Type B pancreatic cell (in vitro differentiated cells): ENCODE measurements at regions not wholly inside any gene's neighbourhood (a gene's known extent, or its start where the extent isn't known, plus 50 kb on each side); places are given as distances from the start of the nearest gene placed in this dataset.

ENCODE experiments used
- DNase-seq: peaks from one replicate; pipeline ENCODE4 v3.0.0; 2021; ENCODE audit warnings: mixed read lengths; ENCODE audit not compliant: unreplicated experiment; ENCODE audit errors: extremely low spot score
- H3K27ac Mint-ChIP-seq: 2 replicates; pipeline ENCODE4 v1.8.0; 2021; ENCODE audit warnings: mild to moderate bottlenecking, mixed read lengths
- H3K27me3 Mint-ChIP-seq: 2 replicates; pipeline ENCODE4 v1.8.0; 2021; ENCODE audit warnings: mixed read lengths
- H3K36me3 Mint-ChIP-seq: 2 replicates; pipeline ENCODE4 v1.8.0; 2021; ENCODE audit warnings: mixed read lengths
- H3K4me1 Mint-ChIP-seq: one replicate; pipeline ENCODE4 v1.8.0; 2021; ENCODE audit warnings: mixed read lengths; ENCODE audit not compliant: unreplicated experiment
- H3K4me3 Mint-ChIP-seq: 2 replicates; pipeline ENCODE4 v1.8.0; 2021; ENCODE audit warnings: mild to moderate bottlenecking, mixed read lengths
- H3K9me3 Mint-ChIP-seq: 2 replicates; pipeline ENCODE4 v1.8.0; 2021; ENCODE audit warnings: mixed read lengths
- TF ChIP-seq, protein P1 (sequence below): fragments of 200-600 bp; sonication (generic); conservative IDR thresholded peaks from 2 replicates; pipeline ENCODE4 v1.5.0; 2021; ENCODE audit warnings: antibody characterized with exemption, mild to moderate bottlenecking

GRCh38 chr3:191997579-191998268 is 536.8 kb downstream of the PYDC2 start:
- H3K27me3 Mint-ChIP-seq: no peaks in the 10 kb centered on the region
- peaks cover 14% of the 10 kb centered on the region for H3K9me3 Mint-ChIP-seq

DNA sequence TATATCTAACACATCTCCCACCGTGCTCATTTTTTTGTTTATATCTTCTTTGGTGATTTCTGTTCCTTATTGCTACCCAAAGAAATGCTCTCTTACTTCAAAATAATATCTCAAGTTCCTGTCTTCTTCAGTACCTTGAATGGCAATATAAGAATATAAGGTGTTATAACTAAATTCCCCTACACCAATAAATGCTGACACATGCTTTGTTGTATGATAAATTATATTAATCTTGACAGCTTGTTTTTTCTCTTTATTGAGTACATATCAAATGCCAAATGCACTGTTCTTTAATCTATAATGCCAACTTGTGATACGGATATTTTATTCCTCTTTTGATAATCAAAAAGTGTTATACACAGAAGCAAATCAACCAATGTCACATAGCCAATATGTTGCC is 540.3 kb downstream of the PYDC2 start:
- Mint-ChIP-seq H3K4me1 (peaks cover 10% of the 10 kb centered on the region), H3K9me3 (peaks cover 4% of the 10 kb centered on the region), H3K36me3 (no peaks in the 10 kb centered on the region), H3K27me3 (no peaks in the 10 kb centered on the region), H3K27ac (no peak overlapping the region), H3K4me3 (no peak overlapping the region)
- no peak for DNase-seq
- TF ChIP-seq, protein P1, sequence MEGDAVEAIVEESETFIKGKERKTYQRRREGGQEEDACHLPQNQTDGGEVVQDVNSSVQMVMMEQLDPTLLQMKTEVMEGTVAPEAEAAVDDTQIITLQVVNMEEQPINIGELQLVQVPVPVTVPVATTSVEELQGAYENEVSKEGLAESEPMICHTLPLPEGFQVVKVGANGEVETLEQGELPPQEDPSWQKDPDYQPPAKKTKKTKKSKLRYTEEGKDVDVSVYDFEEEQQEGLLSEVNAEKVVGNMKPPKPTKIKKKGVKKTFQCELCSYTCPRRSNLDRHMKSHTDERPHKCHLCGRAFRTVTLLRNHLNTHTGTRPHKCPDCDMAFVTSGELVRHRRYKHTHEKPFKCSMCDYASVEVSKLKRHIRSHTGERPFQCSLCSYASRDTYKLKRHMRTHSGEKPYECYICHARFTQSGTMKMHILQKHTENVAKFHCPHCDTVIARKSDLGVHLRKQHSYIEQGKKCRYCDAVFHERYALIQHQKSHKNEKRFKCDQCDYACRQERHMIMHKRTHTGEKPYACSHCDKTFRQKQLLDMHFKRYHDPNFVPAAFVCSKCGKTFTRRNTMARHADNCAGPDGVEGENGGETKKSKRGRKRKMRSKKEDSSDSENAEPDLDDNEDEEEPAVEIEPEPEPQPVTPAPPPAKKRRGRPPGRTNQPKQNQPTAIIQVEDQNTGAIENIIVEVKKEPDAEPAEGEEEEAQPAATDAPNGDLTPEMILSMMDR: no peak

More at GRCh38 chr3:191997579-191998268, 536.8 kb downstream of the PYDC2 start:
- Mint-ChIP-seq H3K36me3 (no peaks in the 10 kb centered on the region), H3K27ac (no peak overlapping the region), H3K4me1 (peaks cover 10% of the 10 kb centered on the region), H3K4me3 (no peak overlapping the region)
- TF ChIP-seq, protein P1: no peak
- DNase-seq: no peak

GRCh38 chr3:192005989-192006388 is 545.0 kb downstream of the PYDC2 start:
- no peak overlapping the region for H3K4me3 Mint-ChIP-seq
- H3K27me3 Mint-ChIP-seq: no peaks in the 10 kb centered on the region
- DNase-seq: no peak
- H3K9me3 Mint-ChIP-seq: no peaks in the 10 kb centered on the region
- no peak overlapping the region for H3K27ac Mint-ChIP-seq
- TF ChIP-seq, protein P1: no peak
- no peaks in the 10 kb centered on the region for H3K36me3 Mint-ChIP-seq
- H3K4me1 Mint-ChIP-seq: no peaks in the 10 kb centered on the region

DNA sequence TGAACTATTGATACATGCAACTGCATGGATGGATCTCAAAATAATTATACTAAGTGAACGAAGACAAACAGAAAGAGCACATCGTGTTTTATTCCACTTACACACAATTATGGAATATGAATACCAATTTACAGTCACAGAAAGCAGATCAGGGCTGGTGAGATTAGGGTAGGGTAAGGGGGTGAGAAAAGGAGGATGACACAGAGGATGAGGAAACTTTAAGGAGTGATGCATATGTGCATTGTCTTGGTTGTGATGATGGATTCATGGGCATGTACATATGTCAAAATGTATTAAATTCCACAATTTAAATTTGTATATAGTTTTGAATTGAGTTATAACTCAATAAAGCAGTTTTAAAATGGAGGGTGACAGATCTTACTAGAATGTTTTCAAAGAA is 548.9 kb downstream of the PYDC2 start:
- Mint-ChIP-seq H3K27me3 (no peaks in the 10 kb centered on the region), H3K36me3 (no peaks in the 10 kb centered on the region), H3K27ac (no peak overlapping the region), H3K9me3 (no peaks in the 10 kb centered on the region), H3K4me1 (no peaks in the 10 kb centered on the region), H3K4me3 (no peak overlapping the region)
- TF ChIP-seq, protein P1: no peak
- no peak for DNase-seq

DNA sequence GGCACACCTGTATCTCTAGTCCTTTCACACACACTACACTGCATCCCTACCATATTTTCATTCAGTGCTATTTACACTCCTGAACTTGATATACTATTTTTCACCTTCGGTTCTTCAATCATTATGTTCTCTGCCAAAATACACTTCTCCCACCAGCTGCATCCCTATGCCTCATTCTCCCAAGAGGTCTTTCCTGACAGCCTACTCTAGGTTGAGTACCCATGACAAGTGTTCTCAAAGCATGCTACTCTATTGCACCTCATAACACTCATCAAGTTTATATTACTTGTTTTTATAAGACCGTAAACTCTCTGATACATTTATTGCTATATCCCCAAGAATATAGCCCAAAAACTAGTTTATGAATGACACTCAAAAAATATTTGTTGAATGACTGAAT is 549.5 kb downstream of the PYDC2 start:
- H3K36me3 Mint-ChIP-seq: no peaks in the 10 kb centered on the region
- DNase-seq: no peak
- no peak overlapping the region for H3K4me3 Mint-ChIP-seq
- H3K27me3 Mint-ChIP-seq: no peaks in the 10 kb centered on the region
- TF ChIP-seq, protein P1: no peak
- no peaks in the 10 kb centered on the region for H3K4me1 Mint-ChIP-seq
- H3K27ac Mint-ChIP-seq: no peak overlapping the region
- no peaks in the 10 kb centered on the region for H3K9me3 Mint-ChIP-seq

GRCh38 chr3:192011137-192011536 is 550.2 kb downstream of the PYDC2 start:
- TF ChIP-seq, protein P1: no peak
- Mint-ChIP-seq H3K27ac (no peak overlapping the region), H3K27me3 (no peaks in the 10 kb centered on the region), H3K9me3 (no peaks in the 10 kb centered on the region), H3K4me1 (no peaks in the 10 kb centered on the region), H3K36me3 (no peaks in the 10 kb centered on the region), H3K4me3 (no peak overlapping the region)
- DNase-seq: no peak
